ENCODE measurements at regions not wholly inside any gene's neighbourhood (a gene's known extent, or its start where the extent isn't known, plus 50 kb on each side); places are given as distances from the start of the nearest gene placed in this dataset.
"Not testable (repeated sequence)": the region's sequence is repeated elsewhere in the genome, so short reads cannot be mapped to it uniquely, and the experiment has no call there.

DNA sequence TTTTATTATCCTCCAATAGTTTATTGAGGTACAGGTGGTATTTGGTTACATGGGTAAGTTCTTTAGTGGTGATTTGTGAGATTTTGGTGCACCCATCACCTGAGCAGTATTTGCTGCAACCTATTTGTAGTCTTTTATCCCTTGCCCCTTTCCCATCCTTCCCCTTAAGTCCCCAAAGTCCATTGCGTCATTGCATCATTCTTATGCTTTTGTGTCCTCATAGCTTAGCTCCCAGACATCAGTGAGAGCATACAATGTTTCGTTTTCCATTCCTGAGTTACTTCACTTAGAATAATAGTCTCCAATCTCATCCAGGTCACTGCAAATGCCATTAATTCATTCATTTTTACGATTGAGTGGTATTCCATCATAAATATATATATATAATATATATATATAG lies 229.9 kb upstream of the TFPI start:
- not testable (repeated sequence) for DNase-seq

DNA sequence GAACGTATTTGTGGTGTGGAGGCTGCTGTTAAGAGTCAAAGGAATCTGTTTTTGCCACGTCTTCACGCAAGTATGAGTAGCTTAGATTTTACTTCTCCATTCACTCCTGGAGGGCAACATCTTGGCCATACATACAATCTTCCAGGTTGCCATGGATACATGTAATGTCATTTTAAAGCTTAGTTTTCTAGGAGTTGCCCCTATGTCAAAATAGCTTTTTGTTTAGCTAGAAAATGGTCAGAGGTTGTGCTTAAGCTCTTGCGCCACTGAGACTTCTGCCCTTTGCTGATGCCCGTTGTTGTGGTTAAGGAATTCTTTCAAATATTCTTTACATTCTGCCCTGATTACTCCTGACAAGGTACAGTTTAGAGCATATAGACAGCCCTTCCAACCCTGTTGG lies 245.4 kb upstream of the TFPI start:
- DNase-seq, result no peak

DNA sequence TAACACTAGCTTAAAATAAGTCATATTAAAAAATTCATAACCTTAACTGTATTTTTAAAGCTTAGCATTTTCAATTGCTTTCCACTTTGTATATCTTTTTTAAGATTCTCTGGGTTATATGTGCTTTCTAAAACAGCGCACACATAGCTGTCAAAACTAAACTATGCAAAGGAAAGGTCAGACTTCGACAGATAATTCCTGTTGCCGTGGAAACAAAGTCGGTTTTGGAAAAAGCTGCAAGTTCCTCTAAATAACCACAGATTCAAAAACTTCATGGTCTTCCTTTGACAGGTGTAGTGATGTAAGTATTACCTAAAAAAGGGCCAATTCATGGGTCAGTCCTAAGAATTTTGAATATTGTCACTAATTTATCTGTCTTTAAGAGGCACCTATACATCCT lies 249.6 kb upstream of the TFPI start:
- no peak for DNase-seq

DNA sequence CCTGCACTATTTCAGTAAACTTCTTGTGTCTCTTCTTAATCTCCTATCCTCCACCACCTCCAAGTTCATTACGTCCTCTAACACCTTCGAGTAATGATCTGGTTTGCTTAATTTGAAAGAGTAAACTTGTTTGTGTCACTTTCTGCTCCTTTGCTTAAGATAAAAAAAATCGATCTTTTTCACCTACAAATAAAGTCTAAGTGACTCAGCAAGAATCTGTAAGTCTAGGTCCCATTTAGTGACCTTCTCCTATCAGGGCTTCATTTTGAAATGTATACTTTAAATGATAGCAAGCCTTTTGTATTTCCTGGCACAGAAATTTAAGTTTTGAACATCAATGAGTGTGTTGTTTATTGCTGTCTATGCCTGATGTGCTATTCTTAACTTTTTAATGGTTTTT lies 260.9 kb upstream of the TFPI start:
- no peak for DNase-seq

DNA sequence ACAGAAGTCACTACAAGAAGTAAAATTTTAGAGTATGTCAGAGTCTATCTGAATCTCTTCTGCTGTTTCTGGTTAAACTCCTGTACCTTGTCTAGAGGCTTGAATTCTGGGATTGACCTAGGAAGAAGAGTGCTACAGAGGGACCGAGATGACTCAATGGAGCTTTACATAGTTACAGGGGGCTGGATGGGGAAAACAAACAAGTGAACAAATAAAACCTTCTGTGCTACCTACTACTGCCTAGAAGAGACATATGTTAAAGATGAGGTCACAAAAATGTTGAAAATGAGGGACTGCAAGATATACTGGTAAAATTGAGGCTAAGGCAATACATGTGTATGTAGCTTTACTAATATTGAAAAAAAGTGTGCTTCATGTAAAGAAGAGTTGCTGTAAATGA lies 265.4 kb upstream of the TFPI start:
- no peak for DNase-seq

DNA sequence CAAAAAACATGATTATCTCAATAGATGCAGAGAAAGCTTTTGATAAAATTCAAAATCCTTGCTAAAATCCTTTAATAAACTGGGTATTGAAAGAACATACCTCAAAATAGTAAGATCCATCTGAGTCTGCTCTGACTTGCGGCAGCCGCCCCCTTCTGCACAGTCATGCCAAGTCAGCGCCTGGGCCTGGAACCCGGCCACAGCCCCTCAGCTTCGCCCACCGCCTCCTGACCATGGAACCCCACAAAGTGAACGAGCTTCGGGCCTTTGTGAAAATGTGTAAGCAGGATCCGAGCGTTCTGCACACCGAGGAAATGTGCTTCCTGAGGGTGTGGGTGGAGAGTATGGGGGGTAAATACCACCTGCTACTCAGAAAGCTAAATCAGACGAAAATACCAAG lies 270.9 kb upstream of the TFPI start:
- no peak for DNase-seq

DNA sequence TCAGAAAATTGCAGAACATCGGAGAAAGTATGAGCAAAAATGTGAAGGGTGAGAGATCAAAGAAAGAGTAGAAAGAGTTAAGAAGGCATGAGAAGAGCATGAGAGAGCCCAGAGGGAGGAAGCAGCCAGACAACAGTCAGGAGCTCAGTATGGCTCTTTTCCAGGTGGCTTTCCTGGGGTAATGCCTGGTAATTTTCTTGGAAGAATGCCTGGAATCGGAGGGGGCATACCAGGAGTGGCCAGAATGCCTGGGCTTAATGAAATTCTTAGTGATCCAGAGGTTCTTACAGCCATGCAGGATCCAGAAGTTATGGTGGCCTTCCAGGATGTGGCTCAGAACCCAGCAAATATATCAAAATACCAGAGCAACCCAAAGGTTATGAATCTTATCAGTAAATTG lies 271.8 kb upstream of the TFPI start:
- no peak for DNase-seq

DNA sequence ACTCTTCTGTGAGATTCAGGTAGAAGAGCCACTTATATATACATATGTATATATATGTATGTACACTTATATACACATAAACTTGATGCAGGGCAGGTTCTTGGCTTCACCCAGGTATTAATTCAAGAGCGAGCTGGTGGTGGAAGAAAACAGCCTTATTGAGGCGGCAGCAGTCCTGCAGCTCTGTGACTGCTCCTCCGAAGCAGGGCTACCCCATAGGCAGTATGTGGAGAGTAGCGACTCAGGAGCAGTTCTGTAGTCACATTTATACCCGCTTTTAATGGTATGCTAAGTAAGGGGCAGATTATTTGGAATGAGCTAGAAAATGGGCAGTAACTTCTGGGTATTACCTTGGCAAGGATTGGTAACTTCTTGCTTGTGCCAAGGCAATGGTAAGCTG lies 280.6 kb upstream of the TFPI start:
- no peak for DNase-seq

DNA sequence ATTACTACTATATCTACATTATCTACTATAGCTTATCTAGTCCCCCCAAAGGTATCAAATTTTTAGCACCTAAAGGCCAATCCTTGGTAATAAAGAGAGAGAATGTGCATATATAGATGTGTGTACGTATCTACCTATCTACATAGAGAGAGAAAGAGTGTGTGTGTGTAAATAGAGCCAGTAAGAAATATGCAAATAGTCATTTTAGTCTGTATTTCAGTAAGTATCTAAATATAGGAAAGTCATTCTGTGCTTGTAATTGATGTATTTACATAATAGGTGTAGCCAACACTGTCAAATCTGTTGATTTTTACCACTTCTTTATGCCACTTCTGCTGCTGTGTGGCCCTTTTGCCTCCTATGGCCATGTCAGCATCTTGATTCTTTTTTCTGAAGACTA lies 284.5 kb upstream of the TFPI start:
- no peak for DNase-seq

DNA sequence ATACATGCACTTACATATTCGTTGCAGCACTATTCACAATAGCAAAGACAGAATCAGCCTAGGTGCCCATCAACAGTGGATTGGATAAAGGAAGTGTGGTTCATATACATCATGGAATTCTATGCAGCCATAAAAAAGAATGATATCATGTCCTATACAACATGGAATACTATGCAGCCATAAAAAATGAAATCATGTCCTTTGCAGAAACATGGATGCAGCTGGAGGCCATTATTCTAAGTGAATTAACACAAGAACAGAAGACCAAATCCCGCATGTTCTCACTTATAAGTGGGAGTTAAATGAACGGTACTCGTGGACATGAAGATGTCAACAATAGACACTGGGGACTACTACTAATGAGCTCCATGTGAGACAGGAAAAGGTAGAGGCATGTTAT lies 288.1 kb upstream of the TFPI start:
- DNase-seq, result no peak

DNA sequence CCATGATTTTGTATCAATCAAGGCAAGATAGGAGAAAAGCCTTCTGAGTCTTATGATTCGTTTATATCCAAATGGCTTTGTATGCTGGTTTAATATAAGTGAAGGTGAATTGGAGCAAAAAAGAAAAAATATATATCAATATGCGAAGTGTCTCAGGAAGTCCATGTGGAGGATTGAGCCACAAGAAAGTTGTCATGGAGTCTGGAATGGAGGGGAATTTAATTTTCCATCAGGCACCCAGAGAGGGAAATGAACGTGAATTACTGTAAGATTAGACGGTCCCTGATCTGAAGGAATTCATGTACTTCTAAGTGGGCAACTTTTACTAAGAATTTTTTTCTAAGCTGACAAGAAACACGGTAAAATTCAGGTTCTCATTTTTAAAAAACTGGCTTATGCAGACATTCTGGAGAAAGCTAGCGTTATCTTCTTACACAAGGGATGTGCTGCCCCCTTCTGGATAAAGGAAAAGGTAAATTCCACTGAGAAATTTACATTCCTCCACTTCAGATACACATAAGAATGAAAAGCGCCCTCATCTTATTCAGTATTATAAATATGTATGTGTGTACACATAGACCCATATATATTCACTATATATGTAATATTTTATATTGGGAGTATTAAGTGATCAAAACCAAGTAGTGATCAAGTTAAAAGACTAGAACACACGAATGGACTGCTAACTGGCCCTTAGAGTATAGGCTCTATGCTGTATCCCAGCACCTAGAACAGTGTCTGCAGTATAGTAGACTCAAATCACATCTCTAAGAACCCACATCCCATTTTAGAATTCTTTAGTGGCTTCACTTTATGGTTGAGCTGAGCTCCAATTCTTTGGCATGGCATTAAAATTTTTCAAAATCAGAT lies 289.0 kb upstream of the TFPI start:
- DNase-seq, result peak; percentile 40

DNA sequence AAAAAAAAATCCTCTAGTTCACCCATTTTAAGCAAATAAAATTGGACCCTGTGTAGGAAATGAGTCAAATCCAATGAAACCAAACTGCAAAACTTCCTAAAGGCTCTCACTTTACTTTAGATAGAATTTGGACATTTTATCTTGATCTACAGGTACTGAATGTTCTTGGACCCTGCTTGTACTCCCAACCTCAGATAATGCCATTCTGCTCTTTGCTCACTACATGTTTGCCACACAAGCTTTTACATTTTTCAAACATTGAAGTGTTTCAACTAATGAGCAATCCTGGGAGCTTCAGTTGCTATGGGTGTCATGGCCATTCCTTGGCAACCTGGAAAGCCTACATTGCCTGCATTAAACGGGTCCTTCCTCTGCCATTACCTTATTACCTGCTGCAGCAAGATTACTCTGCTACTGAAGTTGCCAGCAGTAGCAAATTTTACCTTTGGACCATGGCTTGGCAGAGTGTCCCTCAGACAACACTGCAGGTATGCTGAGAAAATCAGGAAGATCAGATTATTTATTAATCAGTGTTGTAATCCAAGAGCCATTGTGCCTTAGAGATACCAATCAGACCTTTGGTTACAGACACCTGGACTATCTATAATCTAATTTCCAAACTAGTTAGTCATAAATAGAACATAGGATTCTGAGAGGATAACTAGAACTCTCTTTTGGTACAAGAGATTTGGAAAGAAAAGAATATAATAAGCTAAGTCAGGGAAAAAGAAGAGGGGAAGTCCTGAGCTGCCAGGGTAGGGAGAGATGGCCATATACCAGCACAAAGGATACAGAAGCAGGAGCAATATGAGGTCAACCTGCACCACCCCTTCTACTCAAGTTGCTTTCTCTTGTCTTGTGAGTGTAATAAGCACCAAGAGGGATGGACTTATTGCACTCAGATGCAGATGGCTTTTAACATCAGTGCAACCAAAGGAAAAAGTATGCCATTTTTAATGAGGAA lies 293.3 kb upstream of the TFPI start:
- no peak for DNase-seq

DNA sequence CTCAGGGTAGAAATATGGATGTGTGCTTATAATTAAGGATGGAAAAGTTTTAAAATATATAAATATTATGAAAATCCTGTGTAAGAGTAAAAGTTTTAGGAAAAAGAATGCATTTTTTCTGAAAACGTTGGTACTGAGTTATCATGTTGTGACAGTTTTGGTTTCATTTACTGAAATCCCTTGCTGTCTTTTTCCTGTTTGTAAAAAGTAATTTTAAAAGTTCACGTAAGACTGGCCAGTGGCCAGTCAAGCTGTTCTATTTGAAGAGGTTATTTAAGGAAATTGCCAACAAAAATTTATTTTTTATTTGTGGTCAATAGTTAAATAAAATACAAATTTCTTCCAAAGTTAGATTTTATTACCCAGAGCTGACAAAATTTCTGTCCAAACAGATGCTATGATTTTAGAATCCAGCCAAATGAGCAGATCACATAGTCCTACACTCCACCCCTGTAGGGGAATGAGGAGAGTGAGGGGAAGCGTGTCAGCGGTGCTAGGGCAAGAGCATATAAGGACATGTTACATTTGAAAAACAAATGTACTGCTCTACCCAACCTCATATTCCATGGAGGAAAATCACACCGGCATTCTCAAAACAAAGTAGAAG lies 297.8 kb upstream of the TFPI start:
- no peak for DNase-seq

DNA sequence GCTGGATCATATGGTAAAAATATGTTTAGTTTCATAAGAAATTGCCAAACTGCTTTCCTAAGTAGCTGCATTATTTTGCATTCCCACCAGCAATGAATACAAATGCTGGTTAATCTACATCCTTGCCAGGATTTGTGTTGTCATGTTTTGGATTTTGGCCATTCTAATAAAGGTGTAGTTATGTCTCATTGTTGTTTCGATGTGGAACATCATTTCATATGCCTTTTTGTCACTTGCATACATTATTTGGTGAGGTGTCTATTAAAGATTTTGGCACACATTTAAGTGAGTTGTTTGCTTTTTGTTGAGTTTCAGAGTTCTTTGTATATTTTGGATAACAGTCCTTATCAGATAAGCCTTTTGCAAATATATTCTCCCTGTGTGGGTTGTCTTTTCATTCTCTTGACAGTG lies 299.2 kb upstream of the TFPI start:
- no peak for DNase-seq

DNA sequence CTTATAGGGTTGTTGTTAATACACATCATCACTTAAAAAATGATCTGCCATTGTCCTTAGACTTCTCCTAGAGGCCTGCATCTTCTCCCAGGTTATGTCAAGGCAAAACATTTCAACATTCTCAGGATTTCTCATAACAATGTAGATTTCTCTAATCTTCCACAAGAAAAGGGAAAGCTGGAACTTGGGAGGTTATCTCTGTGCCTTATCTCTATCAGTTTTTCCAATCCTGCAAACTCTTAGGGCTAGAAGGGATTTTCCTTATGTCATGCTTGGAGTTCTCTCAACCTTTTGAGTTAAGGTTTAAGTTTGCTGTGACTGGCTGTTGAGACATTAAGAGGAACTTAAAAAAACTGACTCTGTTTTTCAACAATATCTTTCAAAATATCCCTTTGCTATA lies 300.6 kb upstream of the TFPI start:
- DNase-seq, result no peak

DNA sequence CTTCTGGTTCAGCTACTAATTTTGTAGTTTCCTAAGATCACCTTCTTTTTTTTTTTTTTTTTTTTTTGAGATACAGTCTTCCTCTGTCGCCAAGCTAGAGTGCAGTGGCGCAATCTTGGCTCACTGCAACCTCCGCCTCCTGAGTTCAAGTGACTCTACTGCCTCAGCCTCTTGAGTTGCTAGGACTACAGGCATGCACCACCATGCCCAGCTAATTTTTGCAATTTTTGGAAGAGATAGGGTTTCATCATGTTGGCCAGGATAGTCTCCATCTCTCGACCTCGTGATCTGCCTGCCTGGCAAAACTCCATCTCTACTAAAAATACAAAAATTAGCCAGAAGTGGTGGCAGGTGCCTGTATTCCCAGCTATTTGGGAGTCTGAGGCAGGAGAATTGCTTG lies 301.5 kb upstream of the TFPI start:
- DNase-seq, result peak; percentile 24

DNA sequence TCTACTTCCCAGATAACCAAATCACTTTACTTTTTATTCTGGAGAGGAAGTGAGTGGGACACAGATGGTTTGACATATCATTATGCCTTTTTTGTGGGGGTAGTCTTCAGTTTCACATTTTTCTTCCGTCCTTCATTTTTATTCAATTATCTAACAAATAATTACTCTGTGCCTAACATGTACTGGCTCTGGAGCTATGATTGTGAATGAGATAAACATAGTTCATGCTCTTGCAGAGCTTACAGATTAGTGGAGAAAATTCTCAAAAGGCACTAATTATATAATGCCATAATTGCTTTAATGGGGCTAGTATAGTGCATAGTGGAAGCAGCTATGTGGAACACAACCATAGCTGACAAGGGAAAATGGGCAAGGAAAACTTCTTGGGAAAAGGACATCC lies 303.6 kb upstream of the TFPI start:
- peak; percentile 46 for DNase-seq

DNA sequence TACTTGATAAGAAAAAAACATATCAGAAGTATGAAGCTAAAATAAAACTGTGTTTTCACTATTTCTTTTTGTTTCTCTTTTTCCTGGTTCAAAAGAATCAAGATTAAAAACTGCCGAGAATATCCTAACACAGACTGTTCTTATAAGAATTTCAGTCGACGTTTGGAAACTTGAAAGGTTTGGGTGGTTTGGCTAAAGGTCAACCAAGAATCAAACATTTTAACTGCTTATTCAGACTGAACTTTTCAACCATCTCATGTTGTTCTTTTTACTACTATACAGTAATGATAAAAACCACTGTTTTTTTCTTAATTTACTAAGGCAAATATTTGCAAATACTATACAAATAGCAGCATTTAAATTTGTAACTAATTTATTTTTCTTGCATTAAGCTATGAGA lies 308.5 kb upstream of the TFPI start:
- DNase-seq, result no peak

DNA sequence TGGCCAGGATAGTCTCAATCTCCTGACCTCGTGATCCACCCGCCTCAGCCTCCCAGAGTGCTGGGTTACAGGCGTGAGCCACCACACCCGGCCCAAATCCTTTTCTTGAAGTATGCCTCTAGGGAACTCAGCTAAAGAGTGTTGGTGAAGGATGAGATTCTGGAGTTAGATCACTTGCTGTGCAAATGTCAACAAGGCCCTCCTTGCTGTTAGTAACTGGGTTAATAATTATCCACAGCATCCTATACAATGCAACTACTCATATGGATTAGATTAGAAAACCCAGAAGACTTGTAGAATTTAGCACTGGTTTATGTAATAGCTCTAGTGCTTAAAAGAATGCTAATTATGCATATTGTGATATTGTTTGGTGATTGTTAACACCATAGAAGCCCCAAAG lies 310.8 kb upstream of the TFPI start:
- DNase-seq, result no peak

DNA sequence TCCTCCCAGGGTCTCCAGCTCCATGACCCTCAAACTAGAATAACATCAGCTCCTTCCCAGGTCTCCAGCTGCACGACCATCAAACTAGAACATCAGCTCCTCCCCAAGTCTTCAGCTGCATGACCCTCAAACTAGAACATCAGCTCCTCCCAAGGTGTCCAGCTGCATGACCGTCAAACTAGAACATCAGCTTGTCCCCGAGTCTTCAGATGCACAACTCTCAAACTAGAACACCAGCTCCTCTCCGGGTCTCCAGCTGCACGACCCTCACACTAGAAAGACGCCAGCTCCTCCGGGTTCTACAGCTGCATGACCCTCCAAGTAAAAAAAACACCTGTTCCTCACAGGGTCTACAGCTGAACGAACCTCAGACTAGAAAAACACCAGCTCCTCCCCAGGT lies 312.9 kb upstream of the TFPI start:
- no peak for DNase-seq

DNA sequence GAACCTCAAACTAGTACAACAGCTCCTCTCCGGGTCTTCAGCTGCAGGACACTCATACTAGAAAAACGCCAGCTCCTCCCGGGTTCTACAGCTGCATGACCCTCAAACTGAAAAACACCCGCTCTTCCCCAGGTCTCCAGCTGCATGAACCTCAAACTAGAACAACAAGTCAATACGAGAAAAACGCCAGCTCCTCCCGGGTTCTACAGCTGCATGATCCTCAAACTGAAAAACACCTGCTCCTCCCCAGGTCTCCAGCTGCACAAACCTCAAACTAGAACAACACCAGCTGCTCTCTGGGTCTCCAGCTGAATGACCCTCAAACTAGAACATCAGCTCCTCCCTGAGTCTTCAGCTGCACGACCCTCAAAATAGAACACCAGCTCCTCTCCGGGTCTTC lies 315.0 kb upstream of the TFPI start:
- DNase-seq, result no peak

DNA sequence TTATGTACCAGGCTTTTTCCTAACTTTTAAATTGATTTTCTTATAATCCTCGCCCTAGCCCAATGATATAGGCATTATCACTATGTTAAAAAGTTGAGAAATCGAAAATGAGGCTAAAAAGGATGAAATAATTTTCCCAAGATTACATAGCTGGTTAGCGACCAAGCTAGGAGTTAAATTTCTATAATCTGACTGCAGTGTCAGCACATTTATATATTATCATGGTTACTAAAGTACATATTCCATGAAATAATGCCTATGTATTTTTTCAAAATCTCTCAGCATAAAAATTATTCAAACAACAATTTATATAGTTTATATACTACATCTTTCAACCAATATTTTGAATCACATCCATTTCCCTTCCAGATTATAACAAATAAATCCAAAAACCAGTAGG lies 317.3 kb upstream of the TFPI start:
- DNase-seq, result no peak

DNA sequence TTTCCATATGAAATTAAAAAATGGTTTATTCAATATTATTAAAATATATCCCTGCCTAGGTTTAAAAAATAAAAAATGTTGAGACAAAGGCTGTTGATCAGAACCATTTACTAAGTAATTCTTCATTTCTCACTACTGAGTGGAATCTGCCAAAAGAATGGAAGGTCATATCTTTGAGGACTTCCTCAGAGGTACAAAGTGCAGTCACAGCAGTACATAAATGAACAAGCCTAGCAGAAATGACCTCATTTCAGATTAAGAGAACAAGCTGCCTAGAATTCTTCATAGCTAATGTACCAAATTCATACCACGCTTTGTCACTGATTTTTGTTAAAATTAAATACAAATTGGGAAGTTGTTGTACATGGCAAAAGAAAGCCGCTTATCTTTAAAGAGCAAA lies 318.9 kb upstream of the TFPI start:
- no peak for DNase-seq

DNA sequence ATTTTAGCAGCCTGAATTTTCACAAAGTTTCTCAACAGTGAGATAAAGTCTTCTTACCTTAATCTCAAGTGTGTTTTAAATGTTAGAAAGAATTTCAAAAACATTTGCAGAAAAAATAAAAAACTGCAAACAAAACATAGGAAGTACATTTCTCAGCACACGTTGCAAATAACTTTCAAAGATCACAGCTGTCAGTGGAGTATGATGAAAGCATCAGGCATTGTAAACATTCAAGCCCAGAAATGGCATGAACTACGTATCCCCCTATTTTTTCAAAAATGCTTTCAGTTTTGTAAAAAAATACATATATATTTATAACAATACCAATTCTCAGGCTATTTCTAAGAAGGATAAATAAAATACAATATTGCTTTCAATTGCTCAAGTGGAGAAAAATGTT lies 320.6 kb upstream of the TFPI start:
- DNase-seq, result no peak

Data from NCI-H1105 treated with DMSO at 0.1 percent for 48 hours (cell line).